HG03442 (cell line): ENCODE measurements at regions not wholly inside any gene's neighbourhood (a gene's known extent, or its start where the extent isn't known, plus 50 kb on each side); places are given as distances from the start of the nearest gene placed in this dataset.
"Not testable (repeated sequence)": the region's sequence is repeated elsewhere in the genome, so short reads cannot be mapped to it uniquely, and the experiment has no call there.

Source experiments
- ATAC-seq: cut with Tn5 transposase; IDR thresholded peaks from one replicate; pipeline ENCODE4 v1.9.1; 2021; ENCODE audit warnings: mild to moderate bottlenecking, moderate library complexity; ENCODE audit not compliant: unreplicated experiment

DNA sequence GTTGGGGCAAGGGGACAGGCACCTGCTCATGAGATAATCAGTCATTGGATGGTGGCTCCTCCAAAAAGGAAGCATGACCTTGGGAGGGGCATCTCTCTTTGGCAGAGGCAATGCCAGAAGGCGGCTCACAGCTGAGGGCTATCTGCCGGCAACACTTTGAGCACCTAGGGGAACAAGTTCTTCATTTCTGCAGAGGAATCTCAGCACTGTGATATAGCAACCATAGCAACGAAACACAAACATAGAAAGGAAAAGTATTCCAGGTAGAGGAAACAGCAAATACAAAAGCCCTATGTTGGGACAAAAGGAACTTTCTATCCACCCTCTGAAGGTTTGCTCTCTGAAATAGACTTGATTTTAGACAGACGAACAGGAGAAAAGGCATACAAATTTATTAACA is 89.1 kb upstream of the NEDD4L start:
- ATAC-seq: no peak

DNA sequence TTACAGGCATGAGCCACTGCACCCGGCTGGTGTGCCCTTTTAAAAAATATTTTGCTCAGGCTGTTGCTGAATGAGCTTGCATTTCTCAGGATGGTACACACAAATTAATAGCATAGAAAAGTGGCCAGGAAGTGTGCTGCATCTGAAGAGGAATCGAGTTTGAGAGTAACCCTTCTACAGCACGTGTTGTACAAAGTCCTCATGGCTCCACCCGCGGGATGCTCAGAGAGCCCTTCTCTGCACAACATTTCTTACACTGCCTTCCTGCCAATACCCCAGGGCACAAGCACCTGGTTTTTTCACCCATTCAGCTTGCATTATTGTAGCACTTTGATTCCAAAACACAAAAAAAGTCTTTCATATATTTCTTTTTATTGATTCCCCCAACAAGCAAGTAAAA is 90.1 kb upstream of the NEDD4L start:
- no peak for ATAC-seq

DNA sequence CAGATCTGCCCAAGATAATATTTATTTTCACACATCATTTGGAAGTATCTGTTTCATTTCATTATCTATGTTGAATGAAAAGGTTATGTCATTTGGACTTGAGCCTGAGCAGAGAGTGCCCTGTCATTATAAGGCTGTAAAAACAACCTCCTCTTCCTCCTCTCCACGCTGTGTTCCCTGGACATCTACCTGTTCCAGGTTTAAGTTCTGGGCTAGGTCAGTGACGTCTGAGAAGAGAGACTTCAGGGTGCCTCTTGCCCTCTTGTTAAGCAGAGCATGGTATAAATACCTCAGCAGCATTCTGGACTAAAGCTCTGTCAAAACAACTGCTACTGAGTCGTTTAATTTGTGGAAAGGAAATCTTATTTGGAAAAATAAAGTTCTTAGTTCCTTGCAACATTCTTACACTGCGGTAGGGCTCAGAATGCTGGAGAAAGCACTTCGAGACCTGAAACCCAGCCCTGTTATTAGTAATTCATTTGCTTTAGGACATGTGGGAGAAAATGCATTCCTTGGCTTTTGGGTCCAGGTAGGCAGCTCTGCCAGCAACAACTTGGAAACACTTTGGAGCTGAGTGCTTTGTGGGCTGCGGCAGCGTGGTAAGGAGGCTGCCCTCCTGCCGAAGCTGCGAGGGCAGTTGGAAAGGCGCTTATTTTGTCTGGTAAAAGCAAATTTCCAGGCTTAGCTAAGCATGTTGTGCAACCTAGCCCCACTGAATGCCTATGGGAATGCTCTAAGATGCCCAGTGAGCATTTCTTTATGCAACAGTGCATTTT is 91.8 kb upstream of the NEDD4L start:
- ATAC-seq: no peak

DNA sequence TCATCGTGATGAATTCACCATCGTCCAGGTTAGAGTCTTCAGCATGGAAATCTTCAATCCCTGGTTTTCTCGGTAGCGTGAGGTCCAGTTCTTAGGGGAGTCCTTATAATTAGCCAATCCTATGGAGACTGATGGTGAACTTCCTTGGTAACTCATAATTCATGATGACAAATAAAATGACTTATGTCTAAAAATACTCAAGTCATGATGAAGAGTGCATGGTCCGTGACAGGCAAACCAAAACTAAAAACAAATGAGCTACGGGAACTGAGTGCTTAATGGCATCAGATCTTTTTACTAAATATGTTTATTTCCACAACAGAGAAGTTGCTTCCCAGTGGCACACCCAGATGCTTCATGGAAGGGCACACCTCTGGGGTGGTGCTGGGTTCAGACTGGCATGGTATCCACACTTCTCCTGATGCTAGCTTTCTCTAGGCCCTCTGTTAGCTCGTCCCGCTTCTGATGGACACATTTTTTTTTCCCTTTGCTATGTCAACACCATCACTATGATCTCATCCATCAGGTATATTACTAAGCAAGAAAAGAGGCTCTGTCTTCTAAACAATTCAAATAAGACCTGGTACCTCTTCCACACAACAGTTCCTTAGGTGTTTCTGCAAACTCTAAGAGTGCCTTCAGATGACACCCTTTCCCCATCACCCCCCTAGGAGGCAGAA is 92.8 kb upstream of the NEDD4L start:
- ATAC-seq: peak; percentile 67

DNA sequence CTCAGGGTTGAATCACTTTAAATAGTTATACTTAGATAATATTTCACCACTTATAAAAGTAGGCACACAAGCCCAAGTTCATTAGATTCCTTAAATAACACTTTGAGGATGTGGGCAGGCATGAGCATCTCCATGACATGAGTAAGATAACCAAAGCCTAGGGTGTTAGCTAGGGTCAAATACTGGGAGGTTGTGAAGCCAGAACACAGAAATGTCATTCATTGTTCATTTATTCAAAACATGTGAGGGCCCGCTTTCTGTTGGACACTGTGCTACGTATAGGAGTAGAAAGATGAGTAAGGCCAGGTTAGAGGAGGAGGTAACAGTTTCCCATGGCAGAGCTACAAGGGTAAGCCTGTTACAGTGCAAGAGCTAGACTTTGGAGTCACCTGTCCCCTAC is 93.5 kb upstream of the NEDD4L start:
- ATAC-seq: no peak

DNA sequence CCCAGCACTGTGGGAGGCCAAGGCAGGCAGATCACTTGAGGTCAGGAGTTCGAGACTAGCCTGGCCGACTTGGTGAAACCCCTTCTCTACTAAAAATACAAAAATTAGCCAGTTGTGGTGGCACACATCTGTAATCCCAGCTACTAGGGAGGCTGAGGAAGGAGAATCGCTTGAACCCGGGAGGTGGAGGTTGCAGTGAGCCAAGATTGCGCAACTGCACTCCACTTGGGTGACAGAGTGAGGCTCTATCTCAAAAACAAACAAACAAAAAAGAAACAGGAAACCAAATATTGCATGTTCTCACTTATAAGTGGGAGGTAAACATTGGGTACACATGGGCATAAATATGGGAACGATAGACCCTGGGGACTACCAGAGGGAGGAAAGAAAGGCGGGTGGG is 94.7 kb upstream of the NEDD4L start:
- ATAC-seq: not testable (repeated sequence)

DNA sequence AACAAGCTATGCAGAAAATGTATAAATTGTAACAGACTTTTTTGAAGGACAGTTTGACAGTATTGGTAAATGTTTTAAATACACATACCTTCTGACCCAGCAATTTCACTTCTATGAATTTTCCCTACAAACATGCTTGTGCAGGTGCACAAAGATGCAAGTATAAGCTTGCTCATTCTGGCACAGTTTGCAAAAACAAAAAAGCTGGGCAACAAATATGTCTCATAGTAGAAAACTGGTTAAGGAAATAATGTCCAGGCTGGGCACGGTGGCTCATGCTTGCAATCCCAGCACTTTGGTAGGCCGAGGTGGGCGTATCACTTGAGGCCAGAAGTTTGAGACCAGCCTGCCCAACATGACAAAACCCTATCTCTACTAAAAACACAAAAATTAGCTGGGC is 96.9 kb upstream of the NEDD4L start:
- no peak for ATAC-seq

DNA sequence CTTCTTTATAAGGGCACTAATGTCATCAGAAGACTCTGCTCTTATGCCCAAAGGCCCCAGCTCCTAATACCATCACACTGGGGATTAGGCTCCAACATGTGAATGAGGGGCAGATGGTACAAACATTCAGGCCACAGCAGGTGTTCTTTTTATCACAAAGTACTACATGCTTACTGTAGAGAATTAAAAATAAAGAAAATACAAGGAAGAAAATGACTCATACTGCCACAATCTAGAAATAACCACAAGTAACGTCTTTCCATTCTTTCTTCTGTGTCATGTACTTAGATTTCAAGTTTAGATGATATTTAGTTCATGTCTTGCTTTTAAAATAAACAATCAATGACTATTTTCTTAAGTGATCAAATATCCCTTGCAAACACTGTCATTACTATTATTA is 100.3 kb upstream of the NEDD4L start:
- ATAC-seq: no peak

DNA sequence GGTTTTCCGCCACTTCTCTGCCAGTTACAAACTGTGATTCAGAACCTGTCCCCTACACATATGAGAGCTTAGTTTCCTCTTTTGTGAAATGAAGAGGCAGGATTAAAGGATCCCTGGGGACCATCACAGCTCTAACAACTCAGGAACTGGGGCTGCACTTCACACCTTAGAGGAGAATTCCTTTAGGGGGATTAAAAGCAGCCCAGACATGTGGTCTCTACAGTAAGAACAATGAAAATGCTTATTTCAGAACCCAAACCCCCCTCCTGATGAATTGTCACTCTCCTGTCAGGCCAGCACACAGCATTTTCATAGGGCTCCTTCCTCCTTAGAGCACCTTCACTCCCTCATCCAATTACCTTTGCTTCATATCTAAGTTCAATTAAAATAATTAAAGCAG is 101.5 kb upstream of the NEDD4L start:
- ATAC-seq: no peak

DNA sequence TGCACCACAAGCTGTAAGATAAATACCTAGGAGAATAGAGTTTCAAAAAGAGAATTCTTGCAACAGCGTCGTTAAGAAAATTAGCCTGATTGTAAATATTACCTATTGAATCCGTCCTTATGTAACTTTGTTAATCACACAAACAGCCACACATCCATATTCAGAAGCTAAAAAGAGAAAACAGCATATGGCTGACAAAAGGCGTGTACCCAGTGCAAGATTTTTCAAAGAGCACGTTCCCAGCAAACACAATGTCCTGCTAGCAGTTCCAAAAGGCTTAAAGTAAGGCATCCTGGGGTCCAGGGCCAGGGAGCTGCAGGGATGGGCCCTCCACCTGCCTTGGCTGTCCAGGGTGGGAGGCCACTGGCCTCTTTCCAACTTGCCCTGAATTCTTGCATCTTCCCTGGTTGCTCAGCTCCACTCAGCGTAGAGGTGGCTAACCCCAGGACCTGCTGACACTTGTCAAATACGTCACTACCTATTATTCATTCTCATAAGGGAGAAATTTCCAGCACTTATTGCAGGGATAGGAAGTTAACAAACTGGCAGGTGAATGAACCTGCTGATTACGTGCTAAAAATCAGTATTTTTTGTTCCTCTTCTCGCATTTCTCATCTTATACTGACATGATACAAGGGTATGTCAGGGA is 102.1 kb upstream of the NEDD4L start:
- ATAC-seq: no peak

DNA sequence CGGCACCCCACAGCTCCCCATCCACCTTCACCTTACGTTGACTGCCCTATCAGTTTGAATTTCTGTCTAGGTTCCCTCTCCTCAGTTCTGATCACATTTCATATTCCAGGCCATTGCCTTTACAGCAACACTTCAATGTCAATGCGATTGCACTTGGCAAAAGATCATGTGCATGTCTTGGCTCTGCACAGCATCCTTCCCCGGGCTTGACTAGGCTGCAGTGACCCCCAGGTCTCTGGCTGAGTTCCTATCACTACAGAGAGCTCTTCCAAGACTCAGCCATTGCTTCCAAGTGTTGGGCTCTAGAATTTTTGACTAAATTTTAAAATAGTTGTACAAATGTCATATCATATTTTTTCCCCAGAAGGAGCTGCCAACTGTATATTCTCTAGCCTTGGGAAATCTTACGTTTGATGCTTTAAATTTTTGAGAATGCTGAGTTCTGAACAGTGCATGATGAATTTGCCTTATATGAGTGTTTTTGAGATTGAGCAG is 103.8 kb upstream of the NEDD4L start:
- ATAC-seq: no peak

DNA sequence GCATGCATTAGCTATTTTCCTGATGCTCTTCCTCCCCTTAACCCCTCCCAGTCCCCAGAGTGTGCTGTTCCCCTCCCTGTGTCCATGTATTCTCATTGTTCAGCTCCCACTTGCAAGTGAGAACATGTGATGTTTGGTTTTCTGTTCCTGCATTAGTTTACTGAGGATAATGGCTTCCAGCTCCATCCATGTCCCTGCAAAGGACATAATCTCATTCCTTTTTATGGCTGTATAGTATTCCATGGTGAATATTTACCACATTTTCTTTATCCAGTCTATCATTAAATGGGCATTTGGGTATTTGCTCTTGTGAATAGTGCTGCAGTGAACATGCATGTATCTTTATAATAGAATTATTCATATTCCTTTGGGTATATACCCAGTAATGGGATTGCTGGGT is 109.7 kb upstream of the NEDD4L start:
- not testable (repeated sequence) for ATAC-seq

DNA sequence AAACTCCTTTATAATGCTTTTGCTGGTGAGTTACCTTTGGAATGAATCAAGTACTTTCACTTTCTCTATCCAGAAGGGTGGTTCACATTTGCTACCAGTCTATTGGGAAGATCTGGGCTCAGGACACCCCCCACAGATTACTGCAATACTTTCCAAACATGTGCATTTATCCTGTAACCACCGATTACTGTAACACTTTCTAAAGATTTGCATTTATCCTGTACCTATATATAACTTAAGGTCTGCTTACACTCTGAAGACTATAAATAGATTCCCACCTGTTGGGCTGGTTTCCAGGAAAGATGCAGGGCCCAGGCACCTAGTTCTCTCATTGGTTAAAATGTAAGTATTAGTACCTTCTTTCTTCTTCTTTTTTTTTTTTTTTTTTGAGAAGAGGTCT is 113.0 kb upstream of the NEDD4L start:
- ATAC-seq: no peak

DNA sequence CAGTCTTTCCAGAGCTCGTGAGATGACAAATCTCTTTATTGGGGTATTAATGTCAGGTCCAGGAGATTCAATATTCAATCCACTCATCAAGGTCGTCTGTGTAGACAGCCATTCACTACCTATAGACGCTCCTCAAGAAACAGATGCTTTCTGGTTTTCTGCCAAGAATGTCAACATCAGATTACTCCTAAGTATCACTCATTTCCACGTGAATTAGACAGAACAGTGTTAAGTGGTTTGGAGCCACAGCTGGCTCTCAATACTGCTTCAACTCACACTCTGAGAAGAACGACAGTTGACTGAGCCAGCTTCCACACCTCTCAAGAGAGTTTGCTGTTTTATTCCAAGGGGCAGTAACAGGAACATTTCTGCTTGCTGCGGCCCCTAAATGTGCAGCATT is 113.5 kb upstream of the NEDD4L start:
- no peak for ATAC-seq

DNA sequence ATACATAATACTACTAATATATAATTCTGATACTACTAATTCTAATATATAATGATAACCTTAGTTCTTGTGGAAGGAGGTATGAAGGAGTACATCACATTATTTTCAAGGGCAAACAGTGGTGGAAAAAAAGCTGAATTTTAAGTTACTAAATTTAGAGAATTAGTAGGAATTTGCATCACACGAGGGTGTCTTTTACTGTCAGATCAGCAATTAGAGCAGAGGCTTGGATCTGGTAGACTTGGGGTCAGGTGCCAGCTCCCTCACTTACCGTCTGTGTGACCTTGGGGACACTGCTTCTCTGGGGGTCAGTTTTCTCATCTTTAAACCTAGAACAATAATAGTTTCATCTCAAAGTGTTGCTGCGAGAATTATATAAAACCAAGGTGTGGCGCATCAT is 114.1 kb upstream of the NEDD4L start:
- ATAC-seq: no peak

DNA sequence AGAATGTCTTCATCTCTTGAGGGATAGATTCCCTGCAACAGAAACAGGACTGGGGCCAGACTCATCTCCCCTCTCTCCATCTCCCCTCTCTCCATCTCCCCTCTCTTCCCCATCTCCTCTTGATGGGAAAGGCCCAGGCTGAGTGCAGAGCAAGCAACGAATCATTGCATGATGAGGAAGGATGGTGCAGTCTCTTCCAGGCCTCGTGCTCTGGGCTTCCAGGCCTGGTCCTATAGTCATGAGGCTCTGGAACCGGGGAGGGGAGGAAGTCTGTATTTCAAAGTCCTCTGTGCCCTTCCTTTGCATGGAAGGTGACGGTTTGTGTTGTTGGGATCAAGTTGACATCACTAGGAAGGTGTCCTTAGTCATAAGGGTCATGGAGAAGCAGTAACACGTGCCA is 115.6 kb upstream of the NEDD4L start:
- no peak for ATAC-seq

DNA sequence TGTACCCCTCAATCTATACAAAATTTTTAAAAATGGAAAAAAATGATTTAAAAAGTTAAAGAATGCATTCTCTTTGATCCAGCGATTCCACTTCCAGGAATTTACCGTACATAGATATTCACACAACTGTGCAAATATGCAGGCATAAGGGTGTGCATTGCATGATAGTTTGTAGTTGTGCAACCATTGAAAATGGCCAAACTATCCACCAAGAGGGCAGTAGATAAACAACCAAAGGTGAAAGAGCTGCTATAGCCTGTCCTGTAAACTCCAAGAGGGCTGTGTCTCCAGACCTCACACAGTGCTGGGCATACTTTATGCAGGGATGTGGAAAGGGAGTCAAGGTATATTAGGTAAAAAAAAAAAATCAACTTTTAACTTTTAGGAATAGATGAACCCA is 116.5 kb upstream of the NEDD4L start:
- no peak for ATAC-seq

DNA sequence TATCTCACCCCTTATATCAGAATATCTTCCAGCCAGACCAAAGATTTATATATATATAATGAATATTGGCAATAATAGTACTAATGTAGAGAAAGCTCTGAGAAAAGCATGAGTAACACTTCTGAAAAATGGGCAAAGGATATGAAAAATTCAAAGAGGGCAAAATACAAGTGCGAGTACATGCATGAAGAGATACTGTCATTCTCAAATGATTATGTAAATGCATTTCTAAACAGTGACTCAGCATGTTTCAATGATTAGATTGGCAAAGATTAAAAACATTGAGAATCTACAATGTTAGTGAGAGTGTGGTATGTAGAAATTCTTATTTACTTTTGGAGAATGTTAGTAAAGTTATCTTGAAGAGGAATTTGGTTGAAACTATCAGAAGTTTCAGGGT is 118.3 kb upstream of the NEDD4L start:
- no peak for ATAC-seq

DNA sequence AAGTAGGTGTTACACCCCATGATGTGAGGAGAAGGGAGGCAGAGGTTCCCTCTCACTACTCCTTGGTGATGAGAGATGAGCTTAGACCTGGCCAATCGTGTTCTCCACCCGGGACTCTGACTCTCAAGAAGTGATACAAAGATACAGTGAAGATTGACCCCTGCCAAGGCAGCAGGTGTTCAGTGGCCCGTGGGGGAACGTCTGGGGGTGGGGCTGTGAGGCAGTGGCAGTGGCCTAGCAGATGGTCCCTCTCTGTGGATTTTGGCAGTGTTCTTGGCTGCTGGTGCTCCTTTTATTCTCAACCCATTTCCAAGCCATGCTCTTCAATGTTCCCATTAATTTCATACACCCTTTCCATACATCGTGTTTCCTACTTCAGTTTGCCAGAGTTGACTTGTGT is 120.4 kb upstream of the NEDD4L start:
- no peak for ATAC-seq

DNA sequence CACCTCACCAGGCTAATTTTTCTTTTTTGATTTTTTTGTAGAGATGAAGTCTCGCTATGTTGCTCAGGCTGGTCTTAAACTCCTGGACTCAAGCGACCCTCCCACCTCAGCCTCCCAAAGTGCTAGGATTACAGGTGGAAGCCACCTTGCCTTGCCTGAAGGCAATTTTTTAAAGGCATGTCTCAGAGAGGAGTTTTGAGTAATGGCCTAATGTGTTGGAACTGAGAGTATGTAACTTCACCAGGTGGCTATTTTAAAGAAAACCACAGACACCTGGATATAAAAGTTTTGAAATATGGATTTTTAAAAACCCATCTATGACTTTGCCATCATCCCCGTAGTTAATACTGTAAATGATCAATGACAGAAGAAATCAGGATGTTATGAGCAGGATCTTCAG is 119.8 kb upstream of the ATP8B1 start:
- no peak for ATAC-seq

DNA sequence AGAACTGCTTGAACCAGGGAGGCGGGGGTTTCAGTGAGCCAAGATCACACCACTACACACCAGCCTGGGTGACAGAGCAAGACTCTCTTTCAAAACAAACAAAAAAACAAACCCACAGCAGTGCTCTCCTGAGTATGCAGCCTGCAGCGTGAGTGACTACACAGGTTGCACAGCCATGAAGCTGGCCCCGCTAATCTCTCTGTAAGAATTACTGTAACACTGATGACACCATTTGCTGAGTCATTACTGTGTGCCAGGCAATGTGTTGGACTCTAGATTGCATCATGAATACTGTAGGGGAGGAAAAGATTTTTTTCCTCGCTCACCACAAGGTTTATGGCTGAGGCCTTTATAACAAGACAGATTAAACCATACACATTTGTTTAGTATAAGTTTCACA is 118.6 kb upstream of the ATP8B1 start:
- ATAC-seq: no peak

DNA sequence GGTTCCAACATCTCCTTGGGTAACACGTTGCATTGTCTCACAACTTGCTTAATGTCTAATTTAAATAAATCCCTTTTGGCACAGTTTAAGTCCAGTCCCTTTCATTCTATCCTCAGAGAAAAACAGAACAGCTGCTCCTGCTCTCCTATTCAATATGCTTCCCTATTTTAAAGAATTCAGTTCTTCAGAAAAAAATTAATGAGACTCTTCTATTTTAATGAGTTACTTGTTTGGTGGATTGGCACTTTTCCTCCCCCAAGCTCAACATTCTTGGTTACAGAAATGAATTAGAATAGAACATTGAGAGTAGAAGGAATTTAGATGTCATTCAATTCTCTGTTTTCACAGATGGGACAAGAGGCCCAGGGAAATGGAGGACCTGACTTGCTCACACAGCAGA is 116.9 kb upstream of the ATP8B1 start:
- no peak for ATAC-seq
